Endothelial cell (in vitro differentiated cells): ENCODE measurements at regions not wholly inside any gene's neighbourhood (a gene's known extent, or its start where the extent isn't known, plus 50 kb on each side); places are given as distances from the start of the nearest gene placed in this dataset.

Experiments
- DNase-seq: peaks from one replicate; pipeline ENCODE4 v3.0.0; 2021; ENCODE audit warnings: low spot score
- H3K27ac Mint-ChIP-seq: one replicate; pipeline ENCODE4 v1.8.0; 2021; ENCODE audit warnings: mixed read lengths, inconsistent platforms; ENCODE audit not compliant: unreplicated experiment
- H3K27me3 Mint-ChIP-seq: one replicate; pipeline ENCODE4 v1.8.0; 2021; ENCODE audit warnings: mild to moderate bottlenecking, moderate library complexity, mixed read lengths, inconsistent platforms; ENCODE audit not compliant: unreplicated experiment
- H3K36me3 Mint-ChIP-seq: one replicate; pipeline ENCODE4 v1.8.0; 2021; ENCODE audit warnings: mild to moderate bottlenecking, low read depth, mixed read lengths, inconsistent platforms; ENCODE audit not compliant: unreplicated experiment
- H3K4me1 Mint-ChIP-seq: one replicate; pipeline ENCODE4 v1.8.0; 2021; ENCODE audit warnings: mild to moderate bottlenecking, mixed read lengths, inconsistent platforms; ENCODE audit not compliant: unreplicated experiment
- H3K4me3 Mint-ChIP-seq: one replicate; pipeline ENCODE4 v1.8.0; 2021; ENCODE audit warnings: mild to moderate bottlenecking, mixed read lengths, inconsistent platforms; ENCODE audit not compliant: unreplicated experiment
- H3K9me3 Mint-ChIP-seq: one replicate; pipeline ENCODE4 v1.8.0; 2021; ENCODE audit warnings: mixed read lengths, inconsistent platforms; ENCODE audit not compliant: unreplicated experiment
- TF ChIP-seq, protein P1 (sequence below): fragments of 200-600 bp; sonication (generic); IDR thresholded peaks from one replicate; pipeline ENCODE4 v1.5.0; 2021; ENCODE audit warnings: antibody characterized with exemption; ENCODE audit not compliant: unreplicated experiment

DNA sequence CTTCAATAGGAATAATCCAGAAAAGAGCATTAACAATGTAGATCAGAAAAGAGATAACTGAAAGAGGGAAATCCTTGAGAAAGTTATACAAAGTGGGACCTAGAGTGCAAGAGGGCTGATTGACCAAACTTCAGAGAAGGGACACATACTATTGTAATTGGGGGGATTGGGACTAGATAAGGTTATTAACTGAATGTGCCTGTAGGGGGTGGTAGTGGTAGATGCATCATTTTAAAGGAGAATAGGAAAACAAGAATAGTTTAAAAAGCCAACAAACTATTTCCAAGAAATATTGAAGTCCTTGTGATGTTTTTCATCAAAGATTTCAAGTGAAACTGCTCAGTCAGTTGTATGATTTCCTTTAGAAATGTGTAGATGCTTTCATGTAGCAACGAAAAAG is 468.5 kb downstream of the TAF11L14 start:
- DNase-seq: no peak
- TF ChIP-seq, protein P1, sequence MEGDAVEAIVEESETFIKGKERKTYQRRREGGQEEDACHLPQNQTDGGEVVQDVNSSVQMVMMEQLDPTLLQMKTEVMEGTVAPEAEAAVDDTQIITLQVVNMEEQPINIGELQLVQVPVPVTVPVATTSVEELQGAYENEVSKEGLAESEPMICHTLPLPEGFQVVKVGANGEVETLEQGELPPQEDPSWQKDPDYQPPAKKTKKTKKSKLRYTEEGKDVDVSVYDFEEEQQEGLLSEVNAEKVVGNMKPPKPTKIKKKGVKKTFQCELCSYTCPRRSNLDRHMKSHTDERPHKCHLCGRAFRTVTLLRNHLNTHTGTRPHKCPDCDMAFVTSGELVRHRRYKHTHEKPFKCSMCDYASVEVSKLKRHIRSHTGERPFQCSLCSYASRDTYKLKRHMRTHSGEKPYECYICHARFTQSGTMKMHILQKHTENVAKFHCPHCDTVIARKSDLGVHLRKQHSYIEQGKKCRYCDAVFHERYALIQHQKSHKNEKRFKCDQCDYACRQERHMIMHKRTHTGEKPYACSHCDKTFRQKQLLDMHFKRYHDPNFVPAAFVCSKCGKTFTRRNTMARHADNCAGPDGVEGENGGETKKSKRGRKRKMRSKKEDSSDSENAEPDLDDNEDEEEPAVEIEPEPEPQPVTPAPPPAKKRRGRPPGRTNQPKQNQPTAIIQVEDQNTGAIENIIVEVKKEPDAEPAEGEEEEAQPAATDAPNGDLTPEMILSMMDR: peak; percentile 32
- Mint-ChIP-seq H3K4me3 (no peak overlapping the region), H3K27me3 (peaks cover 2% of the 10 kb centered on the region), H3K27ac (no peak overlapping the region), H3K9me3 (no peaks in the 10 kb centered on the region), H3K36me3 (no peaks in the 10 kb centered on the region), H3K4me1 (no peaks in the 10 kb centered on the region)

DNA sequence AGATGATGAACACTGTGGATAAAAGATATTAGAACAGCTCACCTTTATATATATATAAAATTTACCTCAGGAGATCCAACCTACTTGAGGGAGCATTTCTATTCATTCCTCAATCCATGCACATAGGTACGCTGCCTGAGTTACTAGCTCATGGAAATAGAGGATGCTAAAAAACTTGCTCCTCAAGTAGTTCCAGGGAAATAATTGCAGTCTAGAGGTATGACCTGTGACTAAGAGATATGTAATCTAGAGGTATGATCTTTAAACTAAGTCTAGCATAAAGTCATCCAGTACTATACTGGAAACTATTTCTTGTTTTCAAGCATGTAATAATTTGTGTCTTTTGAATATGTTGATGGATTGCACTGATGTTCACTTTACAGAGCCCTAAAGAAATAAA is 471.2 kb downstream of the TAF11L14 start:
- Mint-ChIP-seq H3K27me3 (no peaks in the 10 kb centered on the region), H3K36me3 (no peaks in the 10 kb centered on the region), H3K4me3 (no peak overlapping the region), H3K9me3 (no peaks in the 10 kb centered on the region), H3K27ac (no peak overlapping the region), H3K4me1 (no peaks in the 10 kb centered on the region)
- TF ChIP-seq, protein P1: no peak
- DNase-seq: no peak

DNA sequence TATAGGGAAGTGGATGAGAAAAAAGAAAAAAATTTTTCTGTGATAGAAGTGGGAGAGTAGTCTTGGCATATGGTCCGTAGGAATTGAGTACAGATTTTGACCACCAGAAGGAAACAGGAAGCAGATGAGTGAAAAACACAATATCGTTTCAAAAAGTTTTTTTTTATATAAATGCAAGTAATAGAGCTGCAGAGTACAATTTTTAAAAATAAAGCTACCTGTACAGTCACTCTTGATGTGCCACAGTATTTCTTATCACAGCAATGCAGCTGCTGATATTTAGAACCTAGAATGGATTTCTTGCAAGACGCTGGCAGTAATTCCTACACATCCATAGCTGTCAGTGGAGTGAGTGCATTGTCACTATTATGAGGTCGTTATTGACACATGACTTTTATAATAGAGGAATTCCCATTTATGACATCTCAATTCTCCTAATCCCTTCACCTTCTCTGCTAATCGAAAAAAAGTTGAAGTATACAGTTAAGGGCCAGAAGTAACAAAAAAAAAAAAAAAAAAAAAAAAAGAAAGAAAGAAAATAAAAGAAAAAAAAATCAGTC is 477.7 kb downstream of the TAF11L14 start:
- TF ChIP-seq, protein P1: no peak
- H3K4me1 Mint-ChIP-seq: peaks cover 2% of the 10 kb centered on the region

DNA sequence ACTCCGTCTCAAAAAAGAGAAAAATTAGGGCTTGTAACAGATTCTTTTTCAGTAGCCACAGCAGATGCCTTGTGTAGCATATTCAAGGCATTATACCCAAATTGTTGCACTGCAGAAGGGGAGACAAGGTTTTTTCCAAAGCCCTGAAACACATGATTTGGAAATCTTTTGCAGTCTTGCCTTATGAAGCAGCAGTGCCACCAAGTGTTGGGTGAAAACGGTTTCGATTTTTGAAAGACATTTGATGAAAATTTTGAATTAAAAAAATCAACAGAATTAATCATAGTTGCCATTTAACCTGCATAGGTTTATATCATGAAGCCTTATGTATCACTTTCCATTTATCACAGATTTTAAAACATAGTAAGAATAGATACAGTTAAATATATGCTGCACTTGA is 479.5 kb downstream of the TAF11L14 start:
- DNase-seq: peak; percentile 9
- TF ChIP-seq, protein P1: no peak
- Mint-ChIP-seq H3K9me3 (no peaks in the 10 kb centered on the region), H3K4me3 (no peak overlapping the region), H3K27me3 (no peaks in the 10 kb centered on the region), H3K4me1 (peaks cover 2% of the 10 kb centered on the region), H3K36me3 (no peaks in the 10 kb centered on the region), H3K27ac (no peak overlapping the region)

More for the DNA sequence above, 477.7 kb downstream of the TAF11L14 start:
- Mint-ChIP-seq H3K27ac (no peak overlapping the region), H3K4me3 (no peak overlapping the region), H3K27me3 (no peaks in the 10 kb centered on the region), H3K36me3 (no peaks in the 10 kb centered on the region), H3K9me3 (no peaks in the 10 kb centered on the region)
- no peak for DNase-seq

DNA sequence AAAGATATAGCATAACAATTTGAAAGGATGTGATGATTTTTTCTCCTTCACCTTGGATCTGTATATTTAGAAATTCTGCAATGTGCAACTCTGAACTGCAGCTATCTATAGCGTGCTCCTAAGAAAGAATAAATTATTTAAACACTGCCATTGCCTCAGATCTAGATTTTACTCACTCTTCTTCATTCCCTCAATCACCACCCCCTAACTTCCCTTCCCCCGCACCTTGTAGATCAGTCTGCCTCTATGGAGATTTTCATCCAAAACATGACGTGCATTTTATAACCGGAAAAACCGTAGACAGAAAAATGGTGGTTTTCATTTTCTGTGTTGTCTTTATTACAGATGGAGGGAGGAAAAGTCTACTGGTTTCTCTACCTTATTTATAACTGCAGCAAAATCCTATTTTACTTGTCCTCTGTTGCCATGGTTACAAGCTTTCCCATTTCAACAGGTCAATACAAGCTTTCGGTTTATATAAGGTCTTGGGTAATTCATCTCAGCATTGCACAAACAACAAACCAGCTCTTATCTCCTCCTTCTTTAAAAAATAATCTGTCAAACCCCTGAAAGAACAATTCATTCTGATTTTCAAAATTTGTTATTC is 480.0 kb downstream of the TAF11L14 start:
- peaks cover 2% of the 10 kb centered on the region for H3K4me1 Mint-ChIP-seq
- H3K27ac Mint-ChIP-seq: no peak overlapping the region
- TF ChIP-seq, protein P1: no peak
- no peaks in the 10 kb centered on the region for H3K27me3 Mint-ChIP-seq
- H3K36me3 Mint-ChIP-seq: no peaks in the 10 kb centered on the region
- DNase-seq: no peak
- no peak overlapping the region for H3K4me3 Mint-ChIP-seq
- no peaks in the 10 kb centered on the region for H3K9me3 Mint-ChIP-seq
